HG03460 (cell line): ENCODE measurements at regions not wholly inside any gene's neighbourhood (a gene's known extent, or its start where the extent isn't known, plus 50 kb on each side); places are given as distances from the start of the nearest gene placed in this dataset.
"Not testable (repeated sequence)": the region's sequence is repeated elsewhere in the genome, so short reads cannot be mapped to it uniquely, and the experiment has no call there.

ENCODE experiments used
- ATAC-seq: cut with Tn5 transposase; IDR thresholded peaks from one replicate; pipeline ENCODE4 v1.9.1; 2021; ENCODE audit not compliant: unreplicated experiment

DNA sequence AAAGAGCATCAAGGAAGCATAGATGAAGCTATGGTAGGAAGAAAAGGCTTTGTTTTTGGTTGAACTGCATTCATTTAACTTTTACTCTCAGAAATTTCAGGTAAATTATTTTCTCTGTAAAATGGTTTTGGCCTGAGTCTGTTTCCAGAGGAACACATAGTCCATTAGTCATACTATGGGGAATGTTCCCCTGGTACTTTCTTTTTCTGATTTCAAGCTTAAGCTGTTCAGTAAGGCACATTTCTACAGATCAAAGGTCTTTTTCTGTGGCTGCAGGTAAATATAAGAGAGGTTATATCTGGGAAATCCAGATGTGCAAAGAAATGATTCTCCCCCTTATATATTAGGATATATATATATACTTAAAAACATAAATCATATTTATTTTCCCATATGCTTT is 1744.4 kb upstream of the ADGRL3 start:
- ATAC-seq, result no peak

- ATAC-seq, result no peak
These were observed 1742.5 kb upstream of the ADGRL3 start for GRCh38 chr4:59457576-59457975.

DNA sequence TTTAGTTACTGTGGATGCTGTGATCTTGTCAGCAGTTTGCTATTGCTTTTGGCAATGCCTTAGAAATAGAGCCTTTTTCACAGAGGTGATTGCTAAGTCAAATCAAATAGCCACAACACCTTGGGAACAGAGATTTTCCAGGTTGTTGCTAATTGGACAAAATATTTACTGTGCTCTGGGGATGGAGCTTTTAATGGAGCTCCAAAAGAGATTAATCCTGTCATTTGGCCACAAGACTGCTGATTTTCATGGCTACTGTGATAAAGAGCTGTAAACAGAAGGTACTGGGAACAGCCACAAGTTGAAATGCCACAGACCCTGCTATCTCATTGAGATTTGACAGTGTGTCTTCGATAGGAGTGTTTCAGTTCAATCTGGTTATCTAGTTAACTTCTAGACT is 1715.2 kb upstream of the ADGRL3 start:
- ATAC-seq, result no peak

- no peak for ATAC-seq
These were observed 1700.0 kb upstream of the ADGRL3 start for GRCh38 chr4:59500103-59500502.

- ATAC-seq, result no peak
These were observed 1696.4 kb upstream of the ADGRL3 start for GRCh38 chr4:59503731-59504130.

- ATAC-seq, result not testable (repeated sequence)
These were observed 1688.3 kb upstream of the ADGRL3 start for GRCh38 chr4:59511809-59512208.

DNA sequence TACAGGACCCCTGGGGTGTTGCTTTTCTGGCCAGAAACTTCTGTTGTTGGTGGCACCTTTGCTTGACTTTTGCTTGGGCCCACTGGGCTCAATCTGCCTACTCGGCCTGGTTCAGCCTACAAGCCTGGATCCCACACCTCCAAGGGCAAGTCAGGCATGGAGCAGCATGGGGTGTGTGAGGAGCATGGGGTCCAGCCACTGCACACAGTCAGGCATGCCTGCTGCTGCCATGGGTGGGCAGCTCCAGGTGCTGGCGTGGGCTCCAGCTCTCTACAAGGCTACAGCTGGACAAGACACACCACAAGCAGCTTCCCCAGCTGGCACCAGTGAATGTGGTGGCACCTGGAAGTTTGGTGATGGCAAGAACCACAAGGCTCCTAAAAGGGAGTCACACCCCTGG is 1683.1 kb upstream of the ADGRL3 start:
- ATAC-seq, result no peak

DNA sequence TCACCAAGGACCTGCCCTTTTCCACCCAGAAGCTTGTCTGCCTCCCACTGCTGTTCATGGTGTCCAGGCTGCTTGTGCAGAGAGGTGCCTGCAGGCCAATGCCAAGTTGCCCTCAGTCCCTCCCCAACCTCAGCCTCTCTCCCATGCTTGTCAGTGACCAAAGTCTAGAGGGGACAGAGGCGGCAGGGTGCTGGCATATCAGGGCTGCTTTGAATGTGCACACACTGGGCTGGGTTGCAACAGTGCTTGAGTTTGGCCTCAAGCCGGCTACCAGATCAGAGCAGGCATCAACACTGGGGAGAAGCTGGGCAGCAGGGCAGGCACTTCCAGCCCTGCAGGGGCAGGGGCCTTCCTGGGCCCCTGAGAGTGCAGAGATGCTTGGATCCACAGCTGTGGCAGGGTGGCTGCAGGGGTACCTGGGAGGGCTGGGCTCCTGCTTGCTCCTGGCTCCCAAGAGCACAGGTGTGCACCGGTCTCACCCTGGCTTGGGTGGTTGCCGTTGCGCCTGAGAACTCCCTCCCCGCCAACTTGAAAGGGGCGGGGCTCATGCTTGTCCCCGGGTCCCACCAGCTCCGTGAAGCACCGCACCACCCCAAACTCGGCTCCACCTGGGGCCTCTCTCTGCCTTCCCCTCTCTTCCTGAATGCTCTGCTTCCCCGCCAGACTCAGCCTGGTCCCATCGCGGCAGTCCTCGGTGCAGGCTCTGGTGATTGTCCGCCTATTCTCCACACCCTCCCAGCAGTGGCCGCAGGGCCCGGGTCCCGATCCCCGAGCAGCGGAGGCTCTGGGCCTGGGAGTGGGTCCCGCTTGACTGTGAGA is 1681.9 kb upstream of the ADGRL3 start:
- ATAC-seq, result no peak

DNA sequence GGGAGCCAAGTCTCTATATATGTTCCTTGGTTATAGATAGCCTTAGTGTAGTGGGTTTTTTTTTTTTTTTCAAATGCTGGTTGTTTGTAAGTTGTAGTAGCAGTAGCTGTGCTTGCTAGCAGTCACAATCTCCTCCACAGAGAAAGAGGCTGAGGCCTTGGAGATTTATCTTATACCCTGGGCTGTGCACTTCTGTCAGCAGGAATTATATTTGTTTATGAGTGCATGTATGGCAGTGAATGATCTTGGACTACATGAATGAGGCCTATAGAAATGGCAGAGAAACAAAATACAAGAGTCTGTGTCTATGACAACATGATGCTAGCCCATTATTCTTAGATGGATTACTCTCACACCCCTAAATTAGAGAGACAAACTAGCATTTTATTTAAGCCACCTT is 1674.2 kb upstream of the ADGRL3 start:
- no peak for ATAC-seq

DNA sequence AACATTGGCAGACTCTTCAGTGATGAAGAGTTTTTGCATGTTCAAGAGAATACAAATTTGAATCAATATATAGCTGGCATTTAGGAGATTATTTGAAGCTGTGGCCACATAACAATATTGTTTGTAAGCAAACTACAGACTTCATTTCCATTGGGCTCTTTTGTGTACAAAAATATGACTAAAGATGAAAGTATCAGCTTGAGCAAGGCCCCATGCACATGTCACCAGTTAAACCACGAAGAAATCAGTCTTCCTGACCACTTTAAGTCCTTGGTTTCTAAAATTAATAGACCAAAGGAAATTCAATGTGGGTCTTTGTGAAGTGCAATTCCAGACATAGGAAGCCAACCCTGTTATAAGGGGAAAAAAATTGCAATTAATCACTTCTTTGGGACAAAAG is 1664.6 kb upstream of the ADGRL3 start:
- no peak for ATAC-seq

- no peak for ATAC-seq
These were observed 1663.7 kb upstream of the ADGRL3 start for GRCh38 chr4:59536428-59536827.

- ATAC-seq, result no peak
These were observed 1662.8 kb upstream of the ADGRL3 start for GRCh38 chr4:59537246-59537886.

DNA sequence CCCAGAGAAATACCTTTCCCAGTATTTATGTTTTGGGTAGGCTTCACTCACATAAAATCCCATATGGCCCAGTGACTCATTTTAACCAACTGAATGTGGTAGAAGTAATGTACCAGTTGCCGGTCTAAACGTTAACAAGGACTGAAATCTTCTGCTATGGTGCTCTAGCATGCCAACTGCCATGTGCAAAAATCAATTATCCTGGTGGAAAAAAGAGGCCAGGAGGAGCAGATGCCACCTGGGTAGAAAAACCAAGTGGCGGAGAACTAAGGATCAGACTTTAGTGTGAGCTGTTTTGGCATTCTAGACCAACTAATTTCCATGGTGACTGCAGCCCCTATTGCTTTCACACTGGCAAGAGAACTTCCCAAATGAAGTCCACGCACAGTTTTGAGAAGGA is 1660.7 kb upstream of the ADGRL3 start:
- ATAC-seq, result no peak

DNA sequence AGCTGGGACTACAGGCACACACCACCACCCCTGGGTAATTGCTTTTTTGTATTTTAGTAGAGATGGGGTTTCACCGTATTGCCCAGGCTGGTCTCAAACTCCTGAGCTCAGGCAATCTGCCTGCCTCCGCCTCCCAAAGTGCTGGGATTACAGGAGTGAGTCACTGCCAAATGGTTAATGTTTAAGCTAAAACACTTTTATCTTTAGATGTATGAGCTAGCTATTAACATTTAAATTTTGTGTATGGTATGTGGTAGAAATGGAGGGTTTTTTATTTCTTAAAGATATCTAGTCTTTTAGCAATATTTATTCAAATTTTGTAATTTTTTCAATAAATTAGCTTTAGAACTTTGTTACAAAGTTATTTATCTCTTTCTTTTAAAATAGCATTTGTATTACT is 1659.8 kb upstream of the ADGRL3 start:
- no peak for ATAC-seq

- ATAC-seq, result peak; percentile 99
These were observed 1646.9 kb upstream of the ADGRL3 start for GRCh38 chr4:59553063-59553720.

- peak; percentile 51 for ATAC-seq
These were observed 1646.4 kb upstream of the ADGRL3 start for GRCh38 chr4:59553721-59554091.

DNA sequence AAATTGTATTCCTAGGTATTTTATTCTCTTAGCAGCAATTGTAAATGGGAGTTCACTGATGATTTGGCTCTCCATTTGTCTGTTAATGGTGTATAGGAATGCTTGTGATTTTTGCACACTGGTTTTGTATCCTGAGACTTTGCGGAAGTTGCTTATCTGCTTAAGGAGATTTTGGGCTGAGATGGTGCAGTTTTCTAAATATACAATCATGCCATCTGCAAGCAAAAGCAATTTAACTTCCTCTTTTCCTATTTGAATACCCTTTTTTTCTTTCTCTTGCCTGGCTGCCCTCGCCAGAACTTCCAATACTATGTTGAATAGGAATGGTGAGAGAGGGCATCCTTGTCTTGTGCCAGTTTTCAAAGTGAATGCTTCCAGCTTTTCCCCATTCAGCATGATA is 1643.9 kb upstream of the ADGRL3 start:
- not testable (repeated sequence) for ATAC-seq

DNA sequence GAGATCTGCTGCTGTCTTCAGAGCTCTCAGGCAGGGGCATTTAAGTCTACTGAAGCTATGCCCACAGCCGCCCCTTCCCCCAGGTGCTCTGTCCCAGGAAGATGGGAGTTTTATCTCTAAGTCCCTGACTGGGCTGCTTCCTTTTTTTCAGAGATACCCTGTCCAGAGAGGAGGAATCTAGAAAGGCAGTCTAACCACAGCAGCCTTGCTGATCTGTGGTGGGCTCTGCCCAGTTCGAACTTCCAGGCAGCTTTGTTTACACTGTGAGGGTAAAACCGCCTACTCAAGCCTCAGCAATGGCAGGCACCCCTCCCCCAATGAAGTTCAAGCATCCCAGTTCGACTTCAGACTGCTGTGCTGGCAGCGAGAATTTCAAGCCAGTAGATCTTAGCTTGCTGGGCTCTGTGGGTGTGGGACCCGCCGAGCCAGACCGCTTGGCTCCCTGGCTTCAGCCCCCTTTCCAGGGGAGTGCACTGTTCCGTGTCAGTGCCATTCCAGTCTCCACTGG is 1639.9 kb upstream of the ADGRL3 start:
- not testable (repeated sequence) for ATAC-seq

- ATAC-seq, result no peak
These were observed 1634.3 kb upstream of the ADGRL3 start for GRCh38 chr4:59565836-59566235.

DNA sequence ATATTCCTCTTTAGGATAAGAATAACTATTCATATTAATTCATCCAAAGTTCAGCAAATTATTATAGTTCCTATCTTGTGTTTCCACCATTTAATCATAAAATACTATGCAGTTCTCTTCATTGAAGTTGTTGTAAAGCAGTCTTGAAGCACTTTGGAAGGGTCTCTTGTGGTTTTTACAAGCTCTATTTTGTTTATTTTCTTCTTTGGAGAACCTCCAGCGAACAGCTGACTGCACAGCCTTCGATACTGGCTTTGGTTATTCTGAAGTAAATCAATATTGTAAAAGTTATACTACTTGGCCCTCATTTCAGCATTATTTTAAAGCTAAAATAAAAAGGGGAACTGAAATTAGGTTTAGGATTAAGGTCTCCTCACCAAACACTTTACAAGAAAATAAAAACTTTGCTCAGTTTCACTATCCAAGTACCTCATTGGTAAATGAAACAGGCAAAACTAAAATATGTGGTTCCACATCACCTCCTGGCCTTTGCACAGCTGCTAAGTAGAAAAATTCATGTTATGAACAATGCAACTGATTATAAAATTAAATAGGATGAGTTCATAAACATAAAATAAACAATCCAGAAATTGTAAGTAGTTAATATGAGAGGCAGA is 1629.2 kb upstream of the ADGRL3 start:
- ATAC-seq, result peak; percentile 79

GRCh38 chr4:59571805-59572430 is 1628.2 kb upstream of the ADGRL3 start:
- ATAC-seq, result no peak
